ENCODE measurements at regions not wholly inside any gene's neighbourhood (a gene's known extent, or its start where the extent isn't known, plus 50 kb on each side); places are given as distances from the start of the nearest gene placed in this dataset.

GRCh38 chr20:48194583-48194982 lies 409.3 kb upstream of the SULF2 start:
- TF ChIP-seq POLR2A (IDR thresholded peaks at IDR 0.05; ENCODE audit: low read depth, low read length), result no peak
- no peak for TF ChIP-seq TAF1 (IDR thresholded peaks at IDR 0.05; ENCODE audit: borderline replicate concordance, low read depth, low read length)
- no peak for TF ChIP-seq POLR2AphosphoS5 (IDR thresholded peaks at IDR 0.05; ENCODE audit: low read depth, low read length)
